ENCODE measurements at regions not wholly inside any gene's neighbourhood (a gene's known extent, or its start where the extent isn't known, plus 50 kb on each side); places are given as distances from the start of the nearest gene placed in this dataset.

GRCh38 chr17:77846531-77847085 lies 111.9 kb upstream of the TNRC6C start (continued):
- TF ChIP-seq UBTF (IDR thresholded peaks at IDR 0.05; ENCODE audit: borderline replicate concordance in 1 of 2, low read depth in 2 of 2, low read length in 2 of 2) (no peak), KAT7 (CRISPR knock-in tag; IDR thresholded peaks at IDR 0.05; ENCODE audit: borderline replicate concordance) (no peak), ZNF277 (CRISPR knock-in tag; IDR thresholded peaks at IDR 0.05; ENCODE audit: borderline replicate concordance) (no peak), HMGN3 (IDR thresholded peaks at IDR 0.05; ENCODE audit: borderline replicate concordance, extremely low read depth, insufficient read length, low read depth, low read length) (no peak)
